ENCODE measurements at regions not wholly inside any gene's neighbourhood (a gene's known extent, or its start where the extent isn't known, plus 50 kb on each side); places are given as distances from the start of the nearest gene placed in this dataset.

DNA sequence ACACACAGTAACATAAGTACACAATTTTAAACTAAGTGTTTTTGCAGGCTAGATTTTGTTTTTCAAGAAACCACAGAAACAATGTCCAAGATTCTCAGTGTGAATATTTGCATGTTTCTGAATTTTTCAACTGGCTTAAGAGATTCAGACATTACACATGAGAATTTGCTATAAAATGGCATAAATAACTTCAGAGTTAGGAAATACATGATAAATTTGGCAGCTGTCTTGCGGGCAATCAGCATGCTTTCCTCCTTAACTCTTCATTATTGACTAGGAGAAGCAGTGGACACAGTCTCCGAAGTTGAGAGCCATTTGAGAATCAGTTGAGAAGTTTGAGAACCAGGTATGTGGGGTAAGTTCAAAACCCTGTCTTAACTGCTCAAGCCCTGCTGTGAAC is 625.6 kb upstream of the SGO1 start:
- TF ChIP-seq CTCF (IDR thresholded peaks at IDR 0.05) (no peak), POLR2A (IDR thresholded peaks at IDR 0.05) (no peak)

Measured in testis (tissue), 2 donors.